Smooth muscle cell (in vitro differentiated cells): ENCODE measurements at regions not wholly inside any gene's neighbourhood (a gene's known extent, or its start where the extent isn't known, plus 50 kb on each side); places are given as distances from the start of the nearest gene placed in this dataset.

ENCODE experiments used
- DNase-seq: peaks from one replicate; lab custom pipeline; 2025; ENCODE audit not compliant: unreplicated experiment; lab: John Stamatoyannopoulos, UW
- H2AFZ ChIP-seq: fragments of 200-600 bp; sonication (generic); 2 replicates; pipeline ENCODE4 v1.6.0; 2016; ENCODE audit warnings: antibody characterized with exemption, low read depth, mild to moderate bottlenecking
- H3F3A ChIP-seq: fragments of 200-600 bp; sonication (generic); 2 replicates; pipeline ENCODE4 v1.6.0; 2017; ENCODE audit warnings: antibody characterized with exemption, low read depth
- H3K27ac ChIP-seq: fragments of 200-600 bp; sonication (generic); 2 replicates; pipeline ENCODE4 v1.5.1; 2016; ENCODE audit warnings: low read depth, mild to moderate bottlenecking
- H3K27me3 ChIP-seq: fragments of 200-600 bp; sonication (generic); 2 replicates; pipeline ENCODE4 v1.6.1; 2016; ENCODE audit warnings: low read depth, mild to moderate bottlenecking
- H3K36me3 ChIP-seq: fragments of 200-600 bp; sonication (generic); 2 replicates; pipeline ENCODE4 v1.5.1; 2016; ENCODE audit warnings: low read depth
- H3K4me1 ChIP-seq: fragments of 200-600 bp; sonication (generic); 2 replicates; pipeline ENCODE4 v1.5.1; 2016; ENCODE audit warnings: low read depth
- H3K4me2 ChIP-seq: fragments of 200-600 bp; sonication (generic); 2 replicates; pipeline ENCODE4 v1.6.0; 2016; ENCODE audit warnings: mild to moderate bottlenecking
- H3K4me3 ChIP-seq: fragments of 200-600 bp; sonication (generic); 2 replicates; pipeline ENCODE4 v1.5.1; 2016; ENCODE audit warnings: mild to moderate bottlenecking
- H3K79me2 ChIP-seq: fragments of 200-600 bp; sonication (generic); 2 replicates; pipeline ENCODE4 v1.6.0; 2016; ENCODE audit warnings: low read depth, mild to moderate bottlenecking
- H3K9ac ChIP-seq: fragments of 200-600 bp; sonication (generic); 2 replicates; pipeline ENCODE4 v1.6.0; 2016; ENCODE audit warnings: low read depth
- H3K9me3 ChIP-seq: fragments of 200-600 bp; sonication (generic); replicated peaks from 2 replicates; pipeline ENCODE4 v1.5.1; 2016; ENCODE audit warnings: low read depth
- H4K20me1 ChIP-seq: fragments of 200-600 bp; sonication (generic); 2 replicates; pipeline ENCODE4 v1.6.0; 2016; ENCODE audit warnings: low read depth
- CTCF ChIP-seq: fragments of 200-600 bp; sonication (generic); IDR thresholded peaks from 2 replicates; pipeline ENCODE4 v1.5.1; 2017; ENCODE audit warnings: borderline replicate concordance, mild to moderate bottlenecking, antibody characterized with exemption; ENCODE audit not compliant: insufficient read depth, poor library complexity, severe bottlenecking
- WGBS: methylation state at CpG from one replicate; pipeline ENCODE4 v1.1.7; 2016; ENCODE audit warnings: low lambda C conversion rate; 5-methylcytosine and 5-hydroxymethylcytosine counted together

GRCh38 chr3:25103391-25103790 lies 324.7 kb upstream of the RARB start:
- H3F3A ChIP-seq = no peaks in the 10 kb centered on the region
- H3K79me2 ChIP-seq = no peaks in the 10 kb centered on the region
- no peaks in the 10 kb centered on the region for H3K9me3 ChIP-seq
- H3K36me3 ChIP-seq = no peaks in the 10 kb centered on the region
- no peaks in the 10 kb centered on the region for H3K4me1 ChIP-seq
- H4K20me1 ChIP-seq = no peaks in the 10 kb centered on the region
- H3K9ac ChIP-seq = no peak overlapping the region
- no peak overlapping the region for H2AFZ ChIP-seq
- H3K4me2 ChIP-seq = no peak overlapping the region
- H3K27me3 ChIP-seq = no peaks in the 10 kb centered on the region
- no peak for DNase-seq
- no peak overlapping the region for H3K27ac ChIP-seq
- no peak for TF ChIP-seq CTCF
- no peak overlapping the region for H3K4me3 ChIP-seq
- 80% methylated on average over 3 of the region's 3 CpGs for WGBS

- Histone ChIP-seq H3K4me1 (no peaks in the 10 kb centered on the region), H3F3A (no peaks in the 10 kb centered on the region), H3K9ac (no peak overlapping the region), H3K9me3 (no peaks in the 10 kb centered on the region), H3K4me2 (no peak overlapping the region), H2AFZ (no peak overlapping the region), H3K4me3 (no peak overlapping the region), H3K36me3 (no peaks in the 10 kb centered on the region), H4K20me1 (no peaks in the 10 kb centered on the region), H3K79me2 (no peaks in the 10 kb centered on the region), H3K27me3 (no peaks in the 10 kb centered on the region), H3K27ac (no peak overlapping the region)
- no peak for DNase-seq
- no peak for TF ChIP-seq CTCF
- 78% methylated on average over 9 of the region's 9 CpGs for WGBS
Measured at GRCh38 chr3:25107918-25108617, 320.0 kb upstream of the RARB start.

- H3K9me3 ChIP-seq = no peaks in the 10 kb centered on the region
- H3K4me2 ChIP-seq = no peak overlapping the region
- no peaks in the 10 kb centered on the region for H3K36me3 ChIP-seq
- H3F3A ChIP-seq = no peaks in the 10 kb centered on the region
- H3K27me3 ChIP-seq = no peaks in the 10 kb centered on the region
- TF ChIP-seq CTCF = no peak
- DNase-seq = no peak
- H4K20me1 ChIP-seq = no peaks in the 10 kb centered on the region
- no peak overlapping the region for H3K9ac ChIP-seq
- WGBS = 82% methylated on average over 2 of the region's 2 CpGs
- H3K4me1 ChIP-seq = no peaks in the 10 kb centered on the region
- H2AFZ ChIP-seq = no peak overlapping the region
- no peak overlapping the region for H3K4me3 ChIP-seq
- no peak overlapping the region for H3K27ac ChIP-seq
- H3K79me2 ChIP-seq = no peaks in the 10 kb centered on the region
Measured at GRCh38 chr3:25110642-25111041, 317.4 kb upstream of the RARB start.

- no peak overlapping the region for H3K9ac ChIP-seq
- DNase-seq = no peak
- H2AFZ ChIP-seq = no peak overlapping the region
- H3K27me3 ChIP-seq = no peaks in the 10 kb centered on the region
- H3K9me3 ChIP-seq = no peaks in the 10 kb centered on the region
- 81% methylated on average over 1 of the region's 1 CpG for WGBS
- H3K79me2 ChIP-seq = no peaks in the 10 kb centered on the region
- no peak overlapping the region for H3K4me2 ChIP-seq
- no peaks in the 10 kb centered on the region for H4K20me1 ChIP-seq
- no peak for TF ChIP-seq CTCF
- no peak overlapping the region for H3K27ac ChIP-seq
- no peaks in the 10 kb centered on the region for H3K4me1 ChIP-seq
- no peaks in the 10 kb centered on the region for H3K36me3 ChIP-seq
- H3K4me3 ChIP-seq = no peak overlapping the region
- no peaks in the 10 kb centered on the region for H3F3A ChIP-seq
Measured at GRCh38 chr3:25113891-25114290, 314.2 kb upstream of the RARB start.
